ENCODE measurements at regions not wholly inside any gene's neighbourhood (a gene's known extent, or its start where the extent isn't known, plus 50 kb on each side); places are given as distances from the start of the nearest gene placed in this dataset.

- intact Hi-C loops (cut with micrococcal nuclease) (no loop called here), in situ Hi-C loops (cut with MboI) (no loop called here)
- ATAC-seq (no peak), FAIRE-seq (no peak), DNase-seq (ENCODE audit: extremely low read depth in 1 of 4, low spot score in 3 of 4) (no peak)
- BruUV-seq (replicated peaks), result no TSS peak
- POLR2A ChIA-PET, result interaction anchor here (1.0 to 1.6 kb wide), 3 partner anchors 10 to 253 kb away, joined by 4 to 5 read pairs (median 4); no protein-coding TSS in a partner anchor
- Histone ChIP-seq H3K4me1 (replicated peaks in 1 of 2; ENCODE audit: control insufficient read depth in 2 of 2, insufficient read depth in 2 of 2, low read length in 2 of 2) (peaks cover 37 to 55% of the 10 kb centered on the region in 2 experiments), H4K20me1 (replicated peaks; ENCODE audit: control insufficient read depth, insufficient read depth, low read length) (no peaks in the 10 kb centered on the region), H3K9me1 (ENCODE audit: control insufficient read depth, insufficient read depth, low read length) (no peaks in the 10 kb centered on the region), H3K9ac (ENCODE audit: insufficient read depth in 1 of 2, low read depth in 2 of 2, low read length in 2 of 2) (peak overlapping the region in 1 of 2 experiments; percentile 22; a peak in 2 of 4 replicates), H3K27me3 (ENCODE audit: control insufficient read depth in 2 of 2, insufficient read depth in 2 of 2, low read length in 2 of 2) (no peaks in the 10 kb centered on the region; a peak in 1 of 5 replicates), H2AFZ (ENCODE audit: low read depth, low read length) (peak overlapping the region; percentile 15), H3K79me2 (ENCODE audit: control insufficient read depth, insufficient read depth, low read length) (no peaks in the 10 kb centered on the region), H3K27ac (ENCODE audit: extremely low read depth, low read depth, low read length) (no peak overlapping the region), H3K9me3 (replicated peaks; ENCODE audit: control insufficient read depth, insufficient read depth, low read depth, low read length) (peaks cover under 1% of the 10 kb centered on the region; the same call in 1 of the 2 replicates), H3K36me3 (ENCODE audit: control insufficient read depth, insufficient read depth, low read length) (no peaks in the 10 kb centered on the region), H3K4me3 (no peak overlapping the region), H3K4me2 (ENCODE audit: insufficient read depth, low read length) (no peak overlapping the region)
- CTCF ChIA-PET (ENCODE audit: low intra/inter-chr PET ratio), result no interaction called here
- TF ChIP-seq SPI1 (IDR thresholded peaks at IDR 0.05; ENCODE audit: borderline replicate concordance, low read depth, low read length) (peak; percentile 39; the same call in 1 of the 2 replicates), ZBTB1 (CRISPR knock-in tag; IDR thresholded peaks at IDR 0.05; ENCODE audit: borderline replicate concordance, low read depth) (no peak)
- 59% methylated on average over 7 of the region's 7 CpGs for WGBS (ENCODE audit: insufficient coverage, low coverage, missing lambda C conversion rate)
Measured at GRCh38 chr6:44039839-44040350, 87.4 kb downstream of the MRPL14 start.

- no TSS peak for BruUV-seq (replicated peaks)
- H3K4me1 ChIP-seq (replicated peaks in 1 of 2; ENCODE audit: control insufficient read depth in 2 of 2, insufficient read depth in 2 of 2, low read length in 2 of 2), result peaks cover 40 to 57% of the 10 kb centered on the region in 2 experiments
- peak overlapping the region in 1 of 2 experiments; percentile 75; a peak in 2 of 4 replicates for H3K9ac ChIP-seq (ENCODE audit: insufficient read depth in 1 of 2, low read depth in 2 of 2, low read length in 2 of 2)
- H3K9me3 ChIP-seq (replicated peaks; ENCODE audit: control insufficient read depth, insufficient read depth, low read depth, low read length), result no peaks in the 10 kb centered on the region
- no peaks in the 10 kb centered on the region for H3K79me2 ChIP-seq (ENCODE audit: control insufficient read depth, insufficient read depth, low read length)
- ATAC-seq (no peak), FAIRE-seq (no peak), DNase-seq (ENCODE audit: extremely low read depth in 1 of 4, low spot score in 3 of 4) (no peak)
- intact Hi-C loops (cut with micrococcal nuclease), result no loop called here
- no peaks in the 10 kb centered on the region for H3K9me1 ChIP-seq (ENCODE audit: control insufficient read depth, insufficient read depth, low read length)
- H3K4me2 ChIP-seq (ENCODE audit: insufficient read depth, low read length), result no peak overlapping the region
- no peaks in the 10 kb centered on the region for H4K20me1 ChIP-seq (replicated peaks; ENCODE audit: control insufficient read depth, insufficient read depth, low read length)
- no peak overlapping the region for H2AFZ ChIP-seq (ENCODE audit: low read depth, low read length)
- no peak overlapping the region for H3K27ac ChIP-seq (ENCODE audit: extremely low read depth, low read depth, low read length)
- no peaks in the 10 kb centered on the region for H3K36me3 ChIP-seq (ENCODE audit: control insufficient read depth, insufficient read depth, low read length)
- TF ChIP-seq RBFOX2 (IDR thresholded peaks at IDR 0.05; ENCODE audit: low read depth, low read length) (peak; percentile 39; the same call in 1 of the 2 replicates), CHD4 (IDR thresholded peaks at IDR 0.05; ENCODE audit: insufficient read depth, insufficient replicate concordance, low read depth, low read length, poor library complexity, severe bottlenecking) (no peak), POLR2G (IDR thresholded peaks at IDR 0.05; ENCODE audit: low read depth, low read length) (0 out of 2 replicates have a peak, but pooled peaks have one; percentile 17)
- TF ChIP-seq, protein P1, sequence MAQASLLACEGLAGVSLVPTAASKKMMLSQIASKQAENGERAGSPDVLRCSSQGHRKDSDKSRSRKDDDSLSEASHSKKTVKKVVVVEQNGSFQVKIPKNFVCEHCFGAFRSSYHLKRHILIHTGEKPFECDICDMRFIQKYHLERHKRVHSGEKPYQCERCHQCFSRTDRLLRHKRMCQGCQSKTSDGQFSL (CRISPR knock-in tag; IDR thresholded peaks at IDR 0.05), result peak; percentile 50; the same call in 1 of the 2 replicates
- TF ChIP-seq, protein P1 (tag; IDR thresholded peaks at IDR 0.05), result no peak
- in situ Hi-C loops (cut with MboI), result no loop called here
- CTCF ChIA-PET (ENCODE audit: low intra/inter-chr PET ratio), result no interaction called here
- WGBS (ENCODE audit: insufficient coverage, low coverage, missing lambda C conversion rate), result 89% methylated on average over 6 of the region's 6 CpGs
- H3K4me3 ChIP-seq, result no peak overlapping the region
- no peaks in the 10 kb centered on the region for H3K27me3 ChIP-seq (ENCODE audit: control insufficient read depth in 2 of 2, insufficient read depth in 2 of 2, low read length in 2 of 2)
- POLR2A ChIA-PET, result interaction anchor here (0.6 to 1.6 kb wide), 3 partner anchors 15 to 193 kb away, joined by 3 to 4 read pairs (median 3); no protein-coding TSS in a partner anchor
Measured at GRCh38 chr6:44039191-44039719, 88.0 kb downstream of the MRPL14 start.

All from K562 (cell line).